Spinal cord (tissue), 9 donors: ENCODE measurements at regions not wholly inside any gene's neighbourhood (a gene's known extent, or its start where the extent isn't known, plus 50 kb on each side); places are given as distances from the start of the nearest gene placed in this dataset.
"Not testable (repeated sequence)": the region's sequence is repeated elsewhere in the genome, so short reads cannot be mapped to it uniquely, and the experiment has no call there.

Experiments
- DNase-seq, 6 donors: peaks; one replicate each; pipeline versions ENCODE4 v3.0.0 to v3.0.0-alpha.2; 2013 to 2015; ENCODE audit warnings: low spot score in 6 of 6, low read depth in 4 of 6
- H3K27ac ChIP-seq: one replicate; pipeline ENCODE4 v1.5.1; 2013; ENCODE audit warnings: low read depth, low read length, control low read depth
- H3K27me3 ChIP-seq: one replicate; pipeline ENCODE4 v1.6.1; 2013; ENCODE audit warnings: low read length; ENCODE audit not compliant: control insufficient read depth, insufficient read depth
- H3K36me3 ChIP-seq: one replicate; pipeline ENCODE4 v1.6.1; 2013; ENCODE audit warnings: low read length; ENCODE audit not compliant: control insufficient read depth, insufficient read depth
- H3K4me1 ChIP-seq: one replicate; pipeline ENCODE4 v1.6.1; 2013; ENCODE audit warnings: low read length; ENCODE audit not compliant: control insufficient read depth, insufficient read depth
- H3K4me3 ChIP-seq: one replicate; pipeline ENCODE4 v1.5.1; 2013; ENCODE audit warnings: low read depth, low read length, control low read depth
- H3K9me3 ChIP-seq: one replicate; pipeline ENCODE4 v1.6.1; 2013; ENCODE audit warnings: low read length; ENCODE audit not compliant: control insufficient read depth, insufficient read depth
- WGBS: methylation state at CpG from one replicate; pipeline ENCODE4 v1.1.5; 2013; ENCODE audit warnings: missing lambda C conversion rate; ENCODE audit not compliant: insufficient coverage; 5-methylcytosine and 5-hydroxymethylcytosine counted together
- donor health status: healthy.

DNA sequence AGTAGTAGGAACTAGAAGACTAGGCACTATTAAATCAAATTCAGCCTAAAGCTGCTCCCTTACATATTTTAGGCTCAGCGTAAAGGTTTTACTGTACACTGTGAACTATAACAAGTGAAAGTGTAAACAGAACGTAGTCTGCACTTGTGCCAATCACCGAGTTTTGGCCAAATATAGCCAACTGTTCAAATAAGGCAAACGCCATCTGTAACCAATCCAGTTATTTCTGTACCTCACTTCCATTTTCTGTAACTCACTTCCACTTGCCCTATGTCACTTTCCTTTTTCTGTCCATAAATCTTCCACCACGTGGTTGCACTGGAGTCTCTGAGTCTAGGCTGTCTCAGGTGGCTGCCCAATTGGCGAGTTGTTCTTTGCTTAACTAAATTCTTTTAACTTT lies 2132.2 kb downstream of the LRRC4C start:
- Histone ChIP-seq H3K4me1 (no peaks in the 10 kb centered on the region), H3K36me3 (no peaks in the 10 kb centered on the region), H3K9me3 (no peaks in the 10 kb centered on the region), H3K4me3 (no peak overlapping the region), H3K27me3 (no peaks in the 10 kb centered on the region), H3K27ac (no peak overlapping the region)
- WGBS: 62% methylated on average over 4 of the region's 6 CpGs
- no peak for DNase-seq

DNA sequence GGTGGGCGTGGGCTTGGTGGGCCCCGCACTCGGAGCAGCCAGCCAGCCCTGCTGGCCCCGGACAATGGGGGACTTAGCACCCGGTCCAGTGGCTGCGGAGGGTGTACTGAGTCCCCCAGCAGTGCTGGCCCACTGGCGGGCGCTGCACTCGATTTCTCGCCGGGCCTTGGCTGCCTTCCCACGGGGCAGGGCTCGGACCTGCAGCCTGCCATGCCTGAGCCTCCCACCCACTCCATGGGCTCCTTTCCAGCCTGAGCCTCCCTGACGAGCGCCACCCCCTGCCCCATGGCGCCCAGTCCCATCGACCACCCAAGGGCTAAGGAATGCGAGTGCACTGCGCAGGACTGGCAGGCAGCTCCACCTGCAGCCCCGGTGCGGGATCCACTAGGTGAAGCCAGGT lies 2147.6 kb downstream of the LRRC4C start:
- H3K9me3 ChIP-seq, DNase-seq, H3K4me3 ChIP-seq, H3K36me3 ChIP-seq, H3K27ac ChIP-seq, H3K27me3 ChIP-seq, H3K4me1 ChIP-seq: not testable (repeated sequence)
- WGBS: 99% methylated on average over 17 of the region's 21 CpGs

GRCh38 chr11:39304586-39304985 lies 2154.9 kb downstream of the LRRC4C start:
- no peaks in the 10 kb centered on the region for H3K36me3 ChIP-seq
- no peaks in the 10 kb centered on the region for H3K9me3 ChIP-seq
- no peak overlapping the region for H3K27ac ChIP-seq
- WGBS: no CpG with 5 or more reads among the region's 1 CpG
- no peaks in the 10 kb centered on the region for H3K27me3 ChIP-seq
- DNase-seq: no peak
- no peak overlapping the region for H3K4me3 ChIP-seq
- H3K4me1 ChIP-seq: no peaks in the 10 kb centered on the region

GRCh38 chr11:39294648-39295047 lies 2164.8 kb downstream of the LRRC4C start:
- no peaks in the 10 kb centered on the region for H3K27me3 ChIP-seq
- H3K4me3 ChIP-seq: no peak overlapping the region
- H3K36me3 ChIP-seq: no peaks in the 10 kb centered on the region
- H3K27ac ChIP-seq: no peak overlapping the region
- H3K4me1 ChIP-seq: no peaks in the 10 kb centered on the region
- no peaks in the 10 kb centered on the region for H3K9me3 ChIP-seq
- no CpG with 5 or more reads among the region's 1 CpG for WGBS
- DNase-seq: no peak

- no peaks in the 10 kb centered on the region for H3K9me3 ChIP-seq
- H3K27ac ChIP-seq: no peak overlapping the region
- no peaks in the 10 kb centered on the region for H3K36me3 ChIP-seq
- peak in 1 of 6 donors; percentile 30 for DNase-seq
- no peak overlapping the region for H3K4me3 ChIP-seq
- no peaks in the 10 kb centered on the region for H3K27me3 ChIP-seq
- H3K4me1 ChIP-seq: no peaks in the 10 kb centered on the region
- WGBS: no CpG with 5 or more reads among the region's 4 CpGs
Measured at GRCh38 chr11:39288011-39288410, 2171.4 kb downstream of the LRRC4C start.

GRCh38 chr11:39268176-39268690 lies 2191.2 kb downstream of the LRRC4C start:
- no CpG with 5 or more reads among the region's 3 CpGs for WGBS
- no peaks in the 10 kb centered on the region for H3K9me3 ChIP-seq
- H3K4me3 ChIP-seq: no peak overlapping the region
- no peaks in the 10 kb centered on the region for H3K4me1 ChIP-seq
- no peak overlapping the region for H3K27ac ChIP-seq
- DNase-seq: peak in 1 of 6 donors; percentile 24
- no peaks in the 10 kb centered on the region for H3K27me3 ChIP-seq
- H3K36me3 ChIP-seq: no peaks in the 10 kb centered on the region

- Histone ChIP-seq H3K4me3 (no peak overlapping the region), H3K27me3 (no peaks in the 10 kb centered on the region), H3K36me3 (no peaks in the 10 kb centered on the region), H3K27ac (no peak overlapping the region), H3K9me3 (no peaks in the 10 kb centered on the region), H3K4me1 (no peaks in the 10 kb centered on the region)
- no peak for DNase-seq
- 100% methylated on average over 1 of the region's 1 CpG for WGBS
Measured at GRCh38 chr11:39255648-39256047, 2203.8 kb downstream of the LRRC4C start.

- no peaks in the 10 kb centered on the region for H3K4me1 ChIP-seq
- H3K27me3 ChIP-seq: no peaks in the 10 kb centered on the region
- WGBS: no CpG with 5 or more reads among the region's 3 CpGs
- H3K36me3 ChIP-seq: no peaks in the 10 kb centered on the region
- no peaks in the 10 kb centered on the region for H3K9me3 ChIP-seq
- H3K27ac ChIP-seq: no peak overlapping the region
- no peak overlapping the region for H3K4me3 ChIP-seq
- no peak for DNase-seq
Measured at GRCh38 chr11:39249566-39250365, 2209.7 kb downstream of the LRRC4C start.

DNA sequence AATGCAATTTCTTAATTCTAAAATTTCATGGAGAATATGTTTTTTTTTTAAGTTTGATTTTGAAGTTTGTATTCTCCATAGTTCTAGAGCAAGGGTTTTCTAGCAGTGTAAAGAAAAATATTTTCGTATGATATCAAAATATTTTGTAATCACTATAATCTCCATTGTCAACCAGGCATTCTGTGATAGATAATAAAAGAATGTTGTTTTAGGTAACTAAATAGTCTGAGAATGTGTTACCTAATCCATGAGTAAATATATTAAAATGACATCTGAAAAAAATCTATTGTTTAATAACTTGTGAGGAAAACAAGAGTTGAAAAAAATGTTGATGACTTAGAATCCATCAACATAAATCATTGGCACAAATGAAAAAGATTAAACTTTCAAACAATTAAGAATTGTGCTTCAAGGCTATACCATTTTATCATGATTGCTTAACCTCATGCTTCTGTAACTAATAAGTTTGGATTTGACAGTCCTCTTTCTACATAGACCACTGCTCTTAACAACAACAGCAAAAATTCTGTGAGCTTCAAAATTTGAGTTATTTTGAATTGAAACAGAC lies 2211.8 kb downstream of the LRRC4C start:
- no peak overlapping the region for H3K4me3 ChIP-seq
- H3K27me3 ChIP-seq: no peaks in the 10 kb centered on the region
- no peaks in the 10 kb centered on the region for H3K4me1 ChIP-seq
- no CpG with 5 or more reads among the region's 1 CpG for WGBS
- no peak for DNase-seq
- no peak overlapping the region for H3K27ac ChIP-seq
- no peaks in the 10 kb centered on the region for H3K36me3 ChIP-seq
- H3K9me3 ChIP-seq: no peaks in the 10 kb centered on the region

GRCh38 chr11:39239553-39239952 lies 2219.9 kb downstream of the LRRC4C start:
- no peak overlapping the region for H3K27ac ChIP-seq
- H3K9me3 ChIP-seq: no peaks in the 10 kb centered on the region
- 80% methylated on average over 1 of the region's 3 CpGs for WGBS
- no peaks in the 10 kb centered on the region for H3K27me3 ChIP-seq
- no peaks in the 10 kb centered on the region for H3K4me1 ChIP-seq
- DNase-seq: no peak
- H3K36me3 ChIP-seq: no peaks in the 10 kb centered on the region
- no peak overlapping the region for H3K4me3 ChIP-seq
